H1 (cell line): ENCODE measurements at regions not wholly inside any gene's neighbourhood (a gene's known extent, or its start where the extent isn't known, plus 50 kb on each side); places are given as distances from the start of the nearest gene placed in this dataset.

ENCODE experiments used
- EP300 ChIP-seq, 2 experiments: IDR thresholded peaks; 1 replicate in 1 of 2; 2 replicates in 1 of 2; pipeline ENCODE4 v1.6.1; 2011 to 2012; ENCODE audit warnings: low read depth in 2 of 2, low read length in 2 of 2, mild to moderate bottlenecking in 2 of 2, borderline replicate concordance in 1 of 2, inconsistent platforms in 1 of 2, moderate library complexity in 1 of 2
- NANOG ChIP-seq: IDR thresholded peaks from 2 replicates; pipeline ENCODE4 v1.6.1; 2011; ENCODE audit warnings: low read length, low read depth, mild to moderate bottlenecking, inconsistent platforms; ENCODE audit not compliant: insufficient read depth, poor library complexity, severe bottlenecking
- RNF2 ChIP-seq: fragments of 200-900, 300-1000 bp; sonication (generic); IDR thresholded peaks from 2 replicates; pipeline ENCODE4 v1.7.1; 2016; ENCODE audit warnings: borderline replicate concordance, low read depth, mild to moderate bottlenecking, antibody characterized with exemption, low read length; ENCODE audit not compliant: poor library complexity, severe bottlenecking; ENCODE audit errors: missing control alignments
- TF ChIP-seq, protein P1 (sequence below), 3 experiments: IDR thresholded peaks; 1 replicate in 2 of 3; 2 replicates in 1 of 3; pipeline versions ENCODE4 v1.5.1 to v1.6.1; 2011; ENCODE audit warnings: low read length in 3 of 3, mild to moderate bottlenecking in 3 of 3, inconsistent platforms in 2 of 3, low read depth in 1 of 3, moderate library complexity in 1 of 3; ENCODE audit not compliant: insufficient read depth in 1 of 3; ENCODE audit errors: control extremely low read depth in 1 of 3
- TF ChIP-seq, protein P2 (sequence below): IDR thresholded peaks from 2 replicates; pipeline ENCODE4 v1.6.1; 2012; ENCODE audit warnings: inconsistent platforms

DNA sequence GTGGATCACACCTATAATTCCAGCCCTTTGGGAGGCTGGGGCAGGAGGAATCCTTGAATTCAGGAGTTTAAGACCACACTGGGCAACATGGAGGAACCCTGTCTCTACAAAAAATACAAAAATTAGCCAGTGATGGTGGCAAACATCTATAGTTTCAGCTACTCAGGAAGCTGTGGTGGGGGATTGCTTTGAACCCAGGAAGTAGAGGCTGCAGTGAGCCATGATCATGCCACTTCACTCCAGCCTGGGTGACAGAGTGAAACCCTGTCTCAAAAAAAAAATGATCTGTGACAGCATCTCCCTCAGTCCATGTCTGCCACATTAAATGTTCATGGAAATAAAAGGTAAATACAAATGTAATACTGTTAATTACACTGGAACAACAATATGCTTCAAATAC, 121.4 kb upstream of the COL5A2 start (continued):
- TF ChIP-seq RNF2 = no peak
- TF ChIP-seq, protein P1, sequence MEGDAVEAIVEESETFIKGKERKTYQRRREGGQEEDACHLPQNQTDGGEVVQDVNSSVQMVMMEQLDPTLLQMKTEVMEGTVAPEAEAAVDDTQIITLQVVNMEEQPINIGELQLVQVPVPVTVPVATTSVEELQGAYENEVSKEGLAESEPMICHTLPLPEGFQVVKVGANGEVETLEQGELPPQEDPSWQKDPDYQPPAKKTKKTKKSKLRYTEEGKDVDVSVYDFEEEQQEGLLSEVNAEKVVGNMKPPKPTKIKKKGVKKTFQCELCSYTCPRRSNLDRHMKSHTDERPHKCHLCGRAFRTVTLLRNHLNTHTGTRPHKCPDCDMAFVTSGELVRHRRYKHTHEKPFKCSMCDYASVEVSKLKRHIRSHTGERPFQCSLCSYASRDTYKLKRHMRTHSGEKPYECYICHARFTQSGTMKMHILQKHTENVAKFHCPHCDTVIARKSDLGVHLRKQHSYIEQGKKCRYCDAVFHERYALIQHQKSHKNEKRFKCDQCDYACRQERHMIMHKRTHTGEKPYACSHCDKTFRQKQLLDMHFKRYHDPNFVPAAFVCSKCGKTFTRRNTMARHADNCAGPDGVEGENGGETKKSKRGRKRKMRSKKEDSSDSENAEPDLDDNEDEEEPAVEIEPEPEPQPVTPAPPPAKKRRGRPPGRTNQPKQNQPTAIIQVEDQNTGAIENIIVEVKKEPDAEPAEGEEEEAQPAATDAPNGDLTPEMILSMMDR (IDR thresholded peaks at IDR 0.05; ENCODE audit: control extremely low read depth in 1 of 3, insufficient read depth in 1 of 3, low read depth in 1 of 3, low read length in 3 of 3) = no peak
- TF ChIP-seq, protein P2, sequence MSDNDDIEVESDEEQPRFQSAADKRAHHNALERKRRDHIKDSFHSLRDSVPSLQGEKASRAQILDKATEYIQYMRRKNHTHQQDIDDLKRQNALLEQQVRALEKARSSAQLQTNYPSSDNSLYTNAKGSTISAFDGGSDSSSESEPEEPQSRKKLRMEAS = no peak
- no peak for TF ChIP-seq EP300 (IDR thresholded peaks at IDR 0.05; ENCODE audit: borderline replicate concordance in 1 of 2, low read depth in 2 of 2, low read length in 2 of 2)
- no peak for TF ChIP-seq NANOG
